HuH-7 (cell line): ENCODE measurements at regions not wholly inside any gene's neighbourhood (a gene's known extent, or its start where the extent isn't known, plus 50 kb on each side); places are given as distances from the start of the nearest gene placed in this dataset.

Experiments used
- DNase-seq: peaks from one replicate; pipeline ENCODE4 v3.0.0; 2011; ENCODE audit warnings: low spot score

DNA sequence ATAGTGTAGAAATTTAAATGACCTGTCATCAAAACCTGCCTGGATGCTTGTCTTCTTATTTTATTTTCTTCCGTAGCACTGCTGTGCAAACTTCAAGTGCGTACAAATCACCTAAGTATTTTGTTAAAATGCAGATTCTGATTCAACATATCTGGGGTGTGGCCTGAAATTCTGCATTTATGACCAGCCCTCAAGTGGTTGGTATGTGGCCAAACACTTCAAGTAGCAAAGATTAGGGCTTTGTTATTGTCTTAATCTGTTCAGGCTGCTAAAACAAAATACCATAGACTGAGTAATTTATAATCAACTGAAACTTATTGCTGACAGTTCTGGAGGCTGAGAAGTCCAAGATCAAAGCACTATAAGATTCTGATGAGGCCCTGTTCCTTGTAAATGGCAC, 97.6 kb upstream of the LRRC3B start:
- no peak for DNase-seq

- no peak for DNase-seq
Measured at GRCh38 chr3:26535151-26535550, 87.4 kb upstream of the LRRC3B start.

DNA sequence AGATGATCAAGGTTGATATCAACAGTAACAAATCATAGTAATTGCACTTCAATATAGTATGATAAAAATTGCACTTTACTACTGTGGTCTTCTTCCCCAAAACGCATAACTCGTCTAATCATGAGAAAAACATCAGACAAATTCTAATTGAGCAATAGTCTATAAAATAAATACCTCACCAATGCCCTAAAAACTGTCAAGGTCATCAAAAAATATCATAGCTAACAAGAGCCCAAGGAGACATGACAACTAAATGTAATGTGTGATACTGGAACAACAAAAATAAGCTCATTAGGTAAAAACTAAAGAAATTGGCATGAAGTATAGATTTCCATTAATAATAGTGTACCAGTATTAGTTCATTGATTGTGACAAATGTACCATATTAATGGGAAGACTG, 85.6 kb upstream of the LRRC3B start:
- DNase-seq = no peak

DNA sequence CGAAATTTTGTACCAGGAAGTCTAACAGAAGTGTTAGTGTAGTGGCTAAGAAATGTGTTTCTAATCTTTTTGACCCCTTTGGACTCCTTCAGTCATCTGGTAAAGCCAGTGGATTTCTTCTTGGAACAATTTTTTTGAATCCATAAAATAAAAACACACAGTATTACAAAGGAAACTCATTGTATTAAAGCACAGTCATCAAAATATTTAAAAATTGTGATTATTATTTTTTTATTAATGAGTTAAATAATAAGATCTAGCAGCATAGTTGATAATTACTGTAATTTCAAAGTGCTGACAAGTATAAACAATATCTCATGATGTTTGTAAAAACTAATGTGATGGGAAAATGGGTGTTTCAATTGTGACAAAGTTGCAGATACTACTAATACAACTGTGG, 72.2 kb upstream of the LRRC3B start:
- DNase-seq = no peak

DNA sequence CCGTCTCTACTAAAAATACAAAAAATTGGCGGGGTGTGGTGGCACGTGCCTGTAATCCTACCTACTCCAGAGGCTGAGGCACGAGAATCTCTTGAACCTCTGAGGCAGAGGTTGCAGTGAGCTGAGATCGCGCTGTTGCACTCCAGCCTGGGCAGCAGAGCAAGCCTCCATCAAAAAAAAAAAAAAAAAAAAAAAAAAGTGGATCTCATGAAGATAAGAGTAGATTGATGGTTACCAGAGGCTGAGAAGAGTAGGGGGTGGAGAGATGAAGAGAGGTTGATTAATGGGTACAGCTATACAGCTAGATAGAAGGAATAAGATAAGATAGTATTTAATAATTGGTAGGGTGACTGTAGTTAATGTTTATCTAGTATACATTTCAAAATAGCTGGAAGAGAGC, 65.9 kb upstream of the LRRC3B start:
- DNase-seq = no peak

- DNase-seq = no peak
Measured at GRCh38 chr3:26558257-26558656, 64.3 kb upstream of the LRRC3B start.

GRCh38 chr3:26559227-26559626, 63.3 kb upstream of the LRRC3B start:
- DNase-seq = no peak

- no peak for DNase-seq
Measured at GRCh38 chr3:26560081-26560480, 62.5 kb upstream of the LRRC3B start.

- no peak for DNase-seq
Measured at GRCh38 chr3:26562021-26562768, 60.4 kb upstream of the LRRC3B start.
